HL-60 (cell line): ENCODE measurements at regions not wholly inside any gene's neighbourhood (a gene's known extent, or its start where the extent isn't known, plus 50 kb on each side); places are given as distances from the start of the nearest gene placed in this dataset.
A peak's percentile ranks its signal among the peaks of the same experiment; 100 is the strongest.

Source experiments
- DNase-seq, 2 experiments: peaks; one replicate each; pipeline ENCODE4 v3.0.0-alpha.2; 2010 to 2020; ENCODE audit warnings: low read depth in 1 of 2, low spot score in 1 of 2
- H3K27ac ChIP-seq: fragments of 250-450 bp; sonication (Bioruptor Pico); replicated peaks from 2 replicates; pipeline ENCODE4 v1.5.1; 2020; ENCODE audit warnings: mild to moderate bottlenecking, moderate library complexity
- H3K27me3 ChIP-seq: fragments of 250-450 bp; sonication (Bioruptor Pico); 2 replicates; pipeline ENCODE4 v1.5.1; 2021; ENCODE audit warnings: mild to moderate bottlenecking, moderate library complexity; ENCODE audit not compliant: insufficient read depth, poor library complexity, severe bottlenecking
- H3K4me3 ChIP-seq: replicated peaks from 2 replicates; pipeline ENCODE4 v1.5.1; 2011; ENCODE audit warnings: mild to moderate bottlenecking, control low read depth, low read length; ENCODE audit not compliant: insufficient read depth
- GABPA ChIP-seq: IDR thresholded peaks from 2 replicates; pipeline ENCODE4 v1.6.1; 2012; ENCODE audit warnings: low read depth
- POLR2AphosphoS5 ChIP-seq: IDR thresholded peaks from 2 replicates; pipeline ENCODE4 v1.6.1; 2012; ENCODE audit warnings: low read depth
- REST ChIP-seq: IDR thresholded peaks from 2 replicates; pipeline ENCODE4 v1.6.1; 2012; ENCODE audit warnings: low read depth; ENCODE audit not compliant: insufficient replicate concordance
- SPI1 ChIP-seq: IDR thresholded peaks from 2 replicates; pipeline ENCODE4 v1.6.1; 2012; ENCODE audit warnings: low read depth, mild to moderate bottlenecking, borderline replicate concordance
- TF ChIP-seq, protein P1 (sequence below): IDR thresholded peaks from one replicate; pipeline ENCODE4 v1.5.1; 2011; ENCODE audit warnings: low read length, control low read depth, inconsistent platforms; ENCODE audit not compliant: insufficient read depth

DNA sequence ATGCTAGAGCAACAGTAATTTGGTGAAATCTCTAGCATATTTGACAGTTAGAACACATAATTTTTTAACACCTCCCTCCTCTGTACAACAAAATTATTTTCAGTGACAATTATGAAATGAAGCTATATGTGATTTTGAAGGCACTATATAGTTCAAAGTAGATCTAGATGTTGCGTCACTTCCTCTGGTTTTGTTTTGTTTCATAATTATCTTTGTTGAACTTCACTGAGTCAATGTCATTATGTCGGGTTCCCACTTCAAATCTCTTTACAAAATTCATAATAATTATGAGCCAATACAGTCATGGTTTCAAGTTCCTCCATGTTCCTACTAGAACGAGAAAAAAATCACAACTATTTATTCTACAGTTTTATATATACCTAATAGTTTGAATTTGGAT is 254.8 kb upstream of the PLXNA2 start:
- Histone ChIP-seq H3K27ac (no peak overlapping the region), H3K4me3 (no peak overlapping the region)
- DNase-seq, result peak in 1 of 2 experiments; percentile 51

GRCh38 chr1:208499601-208500000 is 255.4 kb upstream of the PLXNA2 start:
- H3K27ac ChIP-seq, result no peak overlapping the region

More for the DNA sequence above, 254.8 kb upstream of the PLXNA2 start:
- TF ChIP-seq, protein P1, sequence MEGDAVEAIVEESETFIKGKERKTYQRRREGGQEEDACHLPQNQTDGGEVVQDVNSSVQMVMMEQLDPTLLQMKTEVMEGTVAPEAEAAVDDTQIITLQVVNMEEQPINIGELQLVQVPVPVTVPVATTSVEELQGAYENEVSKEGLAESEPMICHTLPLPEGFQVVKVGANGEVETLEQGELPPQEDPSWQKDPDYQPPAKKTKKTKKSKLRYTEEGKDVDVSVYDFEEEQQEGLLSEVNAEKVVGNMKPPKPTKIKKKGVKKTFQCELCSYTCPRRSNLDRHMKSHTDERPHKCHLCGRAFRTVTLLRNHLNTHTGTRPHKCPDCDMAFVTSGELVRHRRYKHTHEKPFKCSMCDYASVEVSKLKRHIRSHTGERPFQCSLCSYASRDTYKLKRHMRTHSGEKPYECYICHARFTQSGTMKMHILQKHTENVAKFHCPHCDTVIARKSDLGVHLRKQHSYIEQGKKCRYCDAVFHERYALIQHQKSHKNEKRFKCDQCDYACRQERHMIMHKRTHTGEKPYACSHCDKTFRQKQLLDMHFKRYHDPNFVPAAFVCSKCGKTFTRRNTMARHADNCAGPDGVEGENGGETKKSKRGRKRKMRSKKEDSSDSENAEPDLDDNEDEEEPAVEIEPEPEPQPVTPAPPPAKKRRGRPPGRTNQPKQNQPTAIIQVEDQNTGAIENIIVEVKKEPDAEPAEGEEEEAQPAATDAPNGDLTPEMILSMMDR, result no peak
- no peak for TF ChIP-seq REST
- no peak for TF ChIP-seq POLR2AphosphoS5
- no peak for TF ChIP-seq GABPA
- TF ChIP-seq SPI1, result no peak
- H3K27me3 ChIP-seq, result no peaks in the 10 kb centered on the region

DNA sequence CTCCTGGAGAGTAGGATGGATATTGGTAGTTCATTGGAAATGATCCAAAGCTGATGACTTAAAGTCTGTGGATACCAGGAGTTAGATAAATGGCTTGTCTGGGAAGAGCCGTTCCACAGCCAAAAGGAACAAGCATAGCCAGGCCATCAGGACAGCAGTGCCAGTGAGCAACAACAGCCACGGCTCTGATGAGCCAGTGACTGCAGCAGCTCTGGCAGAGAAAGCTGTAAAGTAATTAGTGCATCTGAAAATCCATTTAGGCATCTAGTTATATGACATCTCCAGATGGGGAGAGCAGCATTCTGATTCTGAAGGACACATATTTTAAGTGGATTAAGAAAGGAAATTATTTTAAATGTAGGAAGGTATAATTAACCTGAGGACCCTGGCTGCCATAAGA is 256.2 kb upstream of the PLXNA2 start:
- Histone ChIP-seq H3K27ac (no peak overlapping the region), H3K27me3 (no peaks in the 10 kb centered on the region), H3K4me3 (no peak overlapping the region)
- DNase-seq, result no peak
- TF ChIP-seq POLR2AphosphoS5, result no peak
- TF ChIP-seq, protein P1, result no peak
- no peak for TF ChIP-seq SPI1
- TF ChIP-seq GABPA, result no peak
- TF ChIP-seq REST, result no peak

More at GRCh38 chr1:208499601-208500000, 255.4 kb upstream of the PLXNA2 start:
- DNase-seq, result no peak
- TF ChIP-seq SPI1 (no peak), GABPA (no peak), POLR2AphosphoS5 (no peak), REST (no peak)
- TF ChIP-seq, protein P1, result no peak
- Histone ChIP-seq H3K27me3 (no peaks in the 10 kb centered on the region), H3K4me3 (no peak overlapping the region)
